ENCODE measurements at regions not wholly inside any gene's neighbourhood (a gene's known extent, or its start where the extent isn't known, plus 50 kb on each side); places are given as distances from the start of the nearest gene placed in this dataset.

DNA sequence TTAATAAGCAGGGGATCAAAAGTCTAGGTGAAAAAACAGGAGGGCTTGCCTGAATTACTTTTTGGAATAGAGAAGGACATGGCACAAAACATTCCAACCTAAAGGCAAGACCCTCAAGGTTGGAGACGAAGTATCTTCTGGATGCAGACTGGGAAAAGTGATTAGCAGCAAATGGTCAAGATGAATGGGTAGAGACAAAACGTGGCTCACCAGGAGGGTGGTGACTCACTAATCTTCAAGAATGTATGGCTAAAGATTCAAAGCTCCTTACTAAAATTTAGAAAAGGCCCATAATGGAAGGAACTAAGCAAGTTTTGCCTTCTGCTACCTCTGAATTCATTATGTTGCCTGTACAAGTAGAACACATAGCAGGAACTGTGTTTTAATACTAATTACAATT is 469.5 kb upstream of the RBFOX1 start:
- Histone ChIP-seq H3K4me2 (ENCODE audit: low read length) (no peak overlapping the region), H2AFZ (ENCODE audit: low read depth, low read length, poor library complexity, severe bottlenecking) (no peak overlapping the region), H3K4me3 (replicated peaks in 1 of 2; ENCODE audit: low read depth in 1 of 2, low read length in 2 of 2) (no peak overlapping the region), H3K79me2 (ENCODE audit: insufficient read depth, low read length) (no peaks in the 10 kb centered on the region), H3K9me3 (ENCODE audit: control insufficient read depth in 1 of 2, insufficient read depth in 1 of 2, low read depth in 1 of 2, low read length in 2 of 2) (no peaks in the 10 kb centered on the region), H3K4me1 (ENCODE audit: control insufficient read depth in 1 of 2, insufficient read depth in 2 of 2, low read length in 2 of 2) (no peaks in the 10 kb centered on the region), H3K27me3 (ENCODE audit: insufficient read depth, low read length) (no peaks in the 10 kb centered on the region), H4K20me1 (ENCODE audit: insufficient read depth) (no peaks in the 10 kb centered on the region), H3K9ac (ENCODE audit: low read length) (no peak overlapping the region), H3K36me3 (ENCODE audit: control insufficient read depth in 1 of 2, insufficient read depth in 2 of 2, low read length in 2 of 2) (no peaks in the 10 kb centered on the region), H3K27ac (ENCODE audit: low read depth, low read length) (no peak overlapping the region), H3K9me2 (ENCODE audit: insufficient read depth) (no peaks in the 10 kb centered on the region)
- RAD21 ChIA-PET (ENCODE audit: low non-redundant PET in 1 of 2, low total read pairs in 2 of 2, uncharacterized antibody in 2 of 2, unreplicated experiment in 2 of 2) = no interaction called here
- DNase-seq (ENCODE audit: low read depth, low spot score) = no peak
- intact Hi-C loops (cut with micrococcal nuclease) = no loop called here
- no TSS peak for BruUV-seq (replicated peaks)
- no peak for ATAC-seq
- CTCF ChIA-PET = no interaction called here
- no peak for TF ChIP-seq TCF7L2 (IDR thresholded peaks at IDR 0.05; ENCODE audit: borderline replicate concordance, extremely low read depth, insufficient read depth, insufficient read length)
- no peak for TF ChIP-seq ELF1 (IDR thresholded peaks at IDR 0.05; ENCODE audit: borderline replicate concordance, low read depth)
- TF ChIP-seq EZH2 (IDR thresholded peaks at IDR 0.05) = no peak
- no peak for TF ChIP-seq EZH2phosphoT487 (IDR thresholded peaks at IDR 0.05; ENCODE audit: borderline replicate concordance)
- POLR2A ChIA-PET = no interaction called here

GRCh38 chr16:6861815-6862477 is 470.7 kb upstream of the RBFOX1 start:
- ATAC-seq (no peak), DNase-seq (ENCODE audit: low read depth, low spot score) (no peak)
- no peak for TF ChIP-seq TCF7L2 (IDR thresholded peaks at IDR 0.05; ENCODE audit: borderline replicate concordance, extremely low read depth, insufficient read depth, insufficient read length)
- no peak for TF ChIP-seq YY1 (IDR thresholded peaks at IDR 0.05; ENCODE audit: extremely low read depth, insufficient replicate concordance, low read depth, low read length)
- no peak for TF ChIP-seq EGR1 (IDR thresholded peaks at IDR 0.05; ENCODE audit: low read depth)
- TF ChIP-seq REST (IDR thresholded peaks at IDR 0.05; ENCODE audit: low read depth) = no peak
- H3K4me1 ChIP-seq (ENCODE audit: control insufficient read depth in 1 of 2, insufficient read depth in 2 of 2, low read length in 2 of 2) = no peaks in the 10 kb centered on the region
- H3K27me3 ChIP-seq (ENCODE audit: insufficient read depth, low read length) = no peaks in the 10 kb centered on the region
- RAD21 ChIA-PET (ENCODE audit: low non-redundant PET in 1 of 2, low total read pairs in 2 of 2, uncharacterized antibody in 2 of 2, unreplicated experiment in 2 of 2) = no interaction called here
- H2AFZ ChIP-seq (ENCODE audit: low read depth, low read length, poor library complexity, severe bottlenecking) = no peak overlapping the region
- H3K9ac ChIP-seq (ENCODE audit: low read length) = no peak overlapping the region
- no peaks in the 10 kb centered on the region for H3K9me3 ChIP-seq (ENCODE audit: control insufficient read depth in 1 of 2, insufficient read depth in 1 of 2, low read depth in 1 of 2, low read length in 2 of 2)
- POLR2A ChIA-PET = no interaction called here
- CTCF ChIA-PET = no interaction called here
- no peak overlapping the region for H3K4me2 ChIP-seq (ENCODE audit: low read length)
- H3K79me2 ChIP-seq (ENCODE audit: insufficient read depth, low read length) = no peaks in the 10 kb centered on the region
- H3K9me2 ChIP-seq (ENCODE audit: insufficient read depth) = no peaks in the 10 kb centered on the region
- H3K27ac ChIP-seq (ENCODE audit: low read depth, low read length) = no peak overlapping the region
- no TSS peak for BruUV-seq (replicated peaks)
- intact Hi-C loops (cut with micrococcal nuclease) = no loop called here
- H3K4me3 ChIP-seq (replicated peaks in 1 of 2; ENCODE audit: low read depth in 1 of 2, low read length in 2 of 2) = no peak overlapping the region
- H4K20me1 ChIP-seq (ENCODE audit: insufficient read depth) = no peaks in the 10 kb centered on the region
- H3K36me3 ChIP-seq (ENCODE audit: control insufficient read depth in 1 of 2, insufficient read depth in 2 of 2, low read length in 2 of 2) = no peaks in the 10 kb centered on the region
